Adrenal gland (tissue), 5 donors: ENCODE measurements at regions not wholly inside any gene's neighbourhood (a gene's known extent, or its start where the extent isn't known, plus 50 kb on each side); places are given as distances from the start of the nearest gene placed in this dataset.
"Not testable (repeated sequence)": the region's sequence is repeated elsewhere in the genome, so short reads cannot be mapped to it uniquely, and the experiment has no call there.

Experiments
- CTCF ChIP-seq, 6 experiments: fragments of 450-650 bp in 4 of 6; fragments of 200-600 bp in 2 of 6; sonication (generic) in 1 of 6; IDR thresholded peaks; 1 replicate in 5 of 6; 2 replicates in 1 of 6; pipeline versions ENCODE4 v1.5.1 to v1.8.0; 2016 to 2021; ENCODE audit warnings: antibody characterized with exemption in 6 of 6, mild to moderate bottlenecking in 2 of 6, moderate library complexity in 1 of 6
- POLR2A ChIP-seq, 2 donors: fragments of 450-650 bp; IDR thresholded peaks; one replicate each; pipeline ENCODE4 v1.6.1; 2017; ENCODE audit warnings: antibody characterized with exemption in 2 of 2, mild to moderate bottlenecking in 2 of 2, moderate library complexity in 1 of 2
- donor health status: DM: no; HTN: no; CAD: no.

- TF ChIP-seq CTCF, POLR2A (IDR thresholded peaks at IDR 0.05): not testable (repeated sequence)
These were observed 50.3 kb downstream of the TLCD4 start for GRCh38 chr1:95167503-95167902.
